Keratinocyte (primary cell): ENCODE measurements at regions not wholly inside any gene's neighbourhood (a gene's known extent, or its start where the extent isn't known, plus 50 kb on each side); places are given as distances from the start of the nearest gene placed in this dataset.

Experiments used
- DNase-seq: peaks from one replicate; pipeline ENCODE4 v3.0.0-alpha.2; 2011; ENCODE audit warnings: low read depth, missing footprints, low spot score
- FAIRE-seq: peaks from 2 replicates; lab custom pipeline; 2011; peaks lifted over from hg19 to GRCh38; lab: Jason Lieb, UNC
- H2AFZ ChIP-seq: 2 replicates; pipeline ENCODE4 v1.6.0; 2012; ENCODE audit warnings: low read length, control low read depth, inconsistent platforms; ENCODE audit not compliant: control insufficient read depth
- H3K27ac ChIP-seq: 2 replicates; pipeline ENCODE4 v1.5.1; 2011; ENCODE audit warnings: low read length; ENCODE audit not compliant: control insufficient read depth, insufficient read depth
- H3K27me3 ChIP-seq: 3 replicates; pipeline ENCODE4 v1.6.0; 2011; ENCODE audit warnings: low read length; ENCODE audit not compliant: control insufficient read depth, insufficient read depth; ENCODE audit errors: extremely low read depth
- H3K36me3 ChIP-seq, 2 experiments: 2 replicates in 1 of 2; 3 replicates in 1 of 2; pipeline ENCODE4 v1.5.1; 2011; ENCODE audit warnings: low read length in 2 of 2, mild to moderate bottlenecking in 1 of 2; ENCODE audit not compliant: control insufficient read depth in 2 of 2, insufficient read depth in 2 of 2; ENCODE audit errors: extremely low read depth in 1 of 2
- H3K4me1 ChIP-seq: 3 replicates; pipeline ENCODE4 v1.5.1; 2011; ENCODE audit warnings: low read length; ENCODE audit not compliant: control insufficient read depth, insufficient read depth; ENCODE audit errors: extremely low read depth
- H3K4me2 ChIP-seq: 3 replicates; pipeline ENCODE4 v1.6.0; 2011; ENCODE audit warnings: low read depth, low read length; ENCODE audit not compliant: control insufficient read depth, insufficient read depth; ENCODE audit errors: extremely low read depth
- H3K4me3 ChIP-seq, 3 experiments: fragments of 200-600 bp in 1 of 3; sonication (generic) in 1 of 3; 2 replicates in 2 of 3; 3 replicates in 1 of 3; pipeline ENCODE4 v1.5.1; 2011 to 2016; ENCODE audit warnings: low read length in 3 of 3, mild to moderate bottlenecking in 3 of 3, control low read depth in 2 of 3, inconsistent platforms in 1 of 3, low read depth in 1 of 3, mixed read lengths in 1 of 3, mixed run types in 1 of 3, moderate library complexity in 1 of 3; ENCODE audit not compliant: control insufficient read depth in 2 of 3, insufficient read depth in 2 of 3; ENCODE audit errors: extremely low read depth in 1 of 3
- H3K79me2 ChIP-seq: 2 replicates; pipeline ENCODE4 v1.6.0; 2012; ENCODE audit warnings: low read length; ENCODE audit not compliant: control insufficient read depth, insufficient read depth
- H3K9ac ChIP-seq: 3 replicates; pipeline ENCODE4 v1.6.0; 2011; ENCODE audit warnings: low read length; ENCODE audit not compliant: control insufficient read depth, insufficient read depth; ENCODE audit errors: extremely low read depth
- H3K9me1 ChIP-seq: 3 replicates; pipeline ENCODE4 v1.6.0; 2011; ENCODE audit warnings: low read length; ENCODE audit not compliant: control insufficient read depth, insufficient read depth; ENCODE audit errors: extremely low read depth
- H3K9me3 ChIP-seq: 2 replicates; pipeline ENCODE4 v1.5.1; 2012; ENCODE audit warnings: low read depth, low read length; ENCODE audit not compliant: control insufficient read depth
- H4K20me1 ChIP-seq: 3 replicates; pipeline ENCODE4 v1.6.0; 2011; ENCODE audit warnings: low read length; ENCODE audit not compliant: control insufficient read depth, insufficient read depth; ENCODE audit errors: extremely low read depth
- EZH2 ChIP-seq: IDR thresholded peaks from one replicate; pipeline ENCODE4 v1.6.1; 2012; ENCODE audit warnings: inconsistent platforms, mild to moderate bottlenecking, low read length, moderate library complexity
- dilution Hi-C: fragments of 300-500 bp; cut with MboI; formaldehyde crosslinking; loops from one replicate; pipeline ENCODE4 v1.7.0; 2020; ENCODE audit warnings: low sequenced_read_pairs; ENCODE audit not compliant: extremely low pct_ligation_motif_present
- TF ChIP-seq, protein P1 (sequence below), 3 experiments: IDR thresholded peaks in 1 of 3; conservative IDR thresholded peaks in 1 of 3; optimal IDR thresholded peaks in 1 of 3; 2 replicates in 2 of 3; 3 replicates in 1 of 3; pipeline versions ENCODE3 to v1.5.1; 2011; ENCODE audit warnings: low read length in 3 of 3, mild to moderate bottlenecking in 3 of 3, moderate library complexity in 2 of 3, control low read depth in 1 of 3, inconsistent platforms in 1 of 3; ENCODE audit not compliant: insufficient read depth in 2 of 3; ENCODE audit errors: extremely low read depth in 1 of 3

DNA sequence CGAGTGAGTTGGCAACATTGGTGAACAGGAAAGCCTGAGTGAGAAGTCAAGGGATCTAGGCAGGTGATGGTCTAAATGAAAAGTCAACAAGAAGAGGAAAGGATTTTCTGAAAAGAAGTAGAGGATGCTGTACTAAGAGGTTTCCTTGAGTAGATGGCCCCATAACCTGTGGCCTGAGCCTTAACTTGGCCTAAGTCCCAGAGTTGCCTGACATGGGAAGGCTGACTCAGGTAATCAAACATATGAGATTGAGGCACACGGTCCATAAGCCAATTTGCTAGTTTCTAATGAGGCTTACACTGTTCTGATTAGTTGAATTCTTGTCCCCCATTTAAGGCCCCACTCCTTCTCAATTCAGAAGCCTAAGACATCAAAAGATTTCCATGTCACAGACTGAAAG, 262.5 kb upstream of the LMCD1 start:
- no peaks in the 10 kb centered on the region for H3K4me1 ChIP-seq
- FAIRE-seq: no peak
- no peak overlapping the region for H3K4me2 ChIP-seq
- H3K9me3 ChIP-seq: no peaks in the 10 kb centered on the region
- H3K27me3 ChIP-seq: no peaks in the 10 kb centered on the region
- H3K9me1 ChIP-seq: no peaks in the 10 kb centered on the region
- no peaks in the 10 kb centered on the region for H3K36me3 ChIP-seq
- no peak overlapping the region for H3K27ac ChIP-seq
- H4K20me1 ChIP-seq: no peaks in the 10 kb centered on the region
- TF ChIP-seq, protein P1, sequence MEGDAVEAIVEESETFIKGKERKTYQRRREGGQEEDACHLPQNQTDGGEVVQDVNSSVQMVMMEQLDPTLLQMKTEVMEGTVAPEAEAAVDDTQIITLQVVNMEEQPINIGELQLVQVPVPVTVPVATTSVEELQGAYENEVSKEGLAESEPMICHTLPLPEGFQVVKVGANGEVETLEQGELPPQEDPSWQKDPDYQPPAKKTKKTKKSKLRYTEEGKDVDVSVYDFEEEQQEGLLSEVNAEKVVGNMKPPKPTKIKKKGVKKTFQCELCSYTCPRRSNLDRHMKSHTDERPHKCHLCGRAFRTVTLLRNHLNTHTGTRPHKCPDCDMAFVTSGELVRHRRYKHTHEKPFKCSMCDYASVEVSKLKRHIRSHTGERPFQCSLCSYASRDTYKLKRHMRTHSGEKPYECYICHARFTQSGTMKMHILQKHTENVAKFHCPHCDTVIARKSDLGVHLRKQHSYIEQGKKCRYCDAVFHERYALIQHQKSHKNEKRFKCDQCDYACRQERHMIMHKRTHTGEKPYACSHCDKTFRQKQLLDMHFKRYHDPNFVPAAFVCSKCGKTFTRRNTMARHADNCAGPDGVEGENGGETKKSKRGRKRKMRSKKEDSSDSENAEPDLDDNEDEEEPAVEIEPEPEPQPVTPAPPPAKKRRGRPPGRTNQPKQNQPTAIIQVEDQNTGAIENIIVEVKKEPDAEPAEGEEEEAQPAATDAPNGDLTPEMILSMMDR (optimal IDR thresholded peaks at IDR 0.05 in 1 of 3, IDR thresholded peaks at IDR 0.05 in 1 of 3, conservative IDR thresholded peaks at IDR 0.05 in 1 of 3; ENCODE audit: extremely low read depth in 1 of 3, insufficient read depth in 2 of 3, low read length in 3 of 3): no peak
- TF ChIP-seq EZH2: no peak
- H3K4me3 ChIP-seq: no peak overlapping the region
- dilution Hi-C loops: no loop called here
- no peak overlapping the region for H2AFZ ChIP-seq
- no peak for DNase-seq
- no peak overlapping the region for H3K9ac ChIP-seq
- H3K79me2 ChIP-seq: no peaks in the 10 kb centered on the region

DNA sequence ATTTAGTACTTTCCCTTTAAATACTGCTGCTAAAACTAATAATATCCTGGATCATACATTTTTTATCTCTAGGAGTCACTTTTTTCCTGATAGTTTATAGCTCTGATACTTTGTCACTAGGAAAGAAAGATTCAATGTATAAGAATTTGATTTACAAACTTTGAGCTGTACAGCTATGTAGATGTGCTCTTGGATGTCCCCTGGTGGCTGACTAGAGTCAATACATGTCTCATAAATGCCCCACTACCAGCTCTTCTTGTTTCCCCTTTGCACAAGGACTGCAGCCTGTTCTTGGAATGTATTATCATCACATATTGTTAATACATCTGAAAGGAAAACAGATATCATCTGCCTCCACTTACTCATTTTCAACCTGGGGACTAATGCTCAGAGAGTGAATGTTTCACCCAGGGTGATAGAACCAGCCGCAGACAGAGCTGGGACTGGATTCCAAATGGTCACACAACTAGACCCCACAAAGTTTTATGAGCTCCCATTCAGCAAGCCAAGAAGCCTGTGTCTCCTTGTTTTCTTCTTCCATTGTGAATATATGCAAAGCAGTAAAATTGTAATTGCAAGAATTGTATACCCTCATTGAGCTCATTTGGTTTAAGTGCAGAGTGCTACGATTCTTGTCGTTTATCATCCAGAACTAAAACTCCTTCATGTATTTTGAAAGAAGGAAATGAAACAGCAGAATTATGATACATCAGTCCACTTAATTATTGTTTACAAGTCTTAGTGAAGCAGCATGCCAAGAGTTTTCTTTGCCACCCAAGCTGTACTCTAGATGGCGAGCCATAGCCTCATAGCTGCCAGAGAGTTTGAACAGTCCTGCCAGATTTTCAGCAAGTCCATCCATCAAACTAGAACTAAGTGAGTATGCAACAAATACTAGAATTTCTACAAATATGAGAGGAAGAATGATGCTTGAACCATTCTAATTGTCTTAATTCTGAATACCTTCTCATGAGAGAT, 261.6 kb upstream of the LMCD1 start:
- Histone ChIP-seq H3K9me1 (no peaks in the 10 kb centered on the region), H3K27ac (no peak overlapping the region), H3K9me3 (no peaks in the 10 kb centered on the region), H3K4me2 (no peak overlapping the region), H3K36me3 (no peaks in the 10 kb centered on the region), H3K4me1 (no peaks in the 10 kb centered on the region), H4K20me1 (no peaks in the 10 kb centered on the region), H3K27me3 (no peaks in the 10 kb centered on the region), H3K9ac (no peak overlapping the region), H3K4me3 (no peak overlapping the region), H2AFZ (no peak overlapping the region), H3K79me2 (no peaks in the 10 kb centered on the region)
- DNase-seq (peak; percentile 17), FAIRE-seq (peak; percentile 48)
- no peak for TF ChIP-seq EZH2
- TF ChIP-seq, protein P1 (optimal IDR thresholded peaks at IDR 0.05 in 1 of 3, IDR thresholded peaks at IDR 0.05 in 1 of 3, conservative IDR thresholded peaks at IDR 0.05 in 1 of 3; ENCODE audit: extremely low read depth in 1 of 3, insufficient read depth in 2 of 3, low read length in 3 of 3): peak; percentile 49 to 85 (median 74)
- dilution Hi-C loops: no loop called here
